ENCODE measurements at regions not wholly inside any gene's neighbourhood (a gene's known extent, or its start where the extent isn't known, plus 50 kb on each side); places are given as distances from the start of the nearest gene placed in this dataset.

GRCh38 chr17:51427323-51427811 is 167.0 kb downstream of the UTP18 start:
- TF ChIP-seq CTCF (IDR thresholded peaks at IDR 0.05) = no peak
- TF ChIP-seq POLR2A (IDR thresholded peaks at IDR 0.05) = no peak

Measured in adrenal gland (tissue), 5 donors.